ENCODE measurements at regions not wholly inside any gene's neighbourhood (a gene's known extent, or its start where the extent isn't known, plus 50 kb on each side); places are given as distances from the start of the nearest gene placed in this dataset.
A peak's percentile ranks its signal among the peaks of the same experiment; 100 is the strongest.
"Not testable (repeated sequence)": the region's sequence is repeated elsewhere in the genome, so short reads cannot be mapped to it uniquely, and the experiment has no call there.

DNA sequence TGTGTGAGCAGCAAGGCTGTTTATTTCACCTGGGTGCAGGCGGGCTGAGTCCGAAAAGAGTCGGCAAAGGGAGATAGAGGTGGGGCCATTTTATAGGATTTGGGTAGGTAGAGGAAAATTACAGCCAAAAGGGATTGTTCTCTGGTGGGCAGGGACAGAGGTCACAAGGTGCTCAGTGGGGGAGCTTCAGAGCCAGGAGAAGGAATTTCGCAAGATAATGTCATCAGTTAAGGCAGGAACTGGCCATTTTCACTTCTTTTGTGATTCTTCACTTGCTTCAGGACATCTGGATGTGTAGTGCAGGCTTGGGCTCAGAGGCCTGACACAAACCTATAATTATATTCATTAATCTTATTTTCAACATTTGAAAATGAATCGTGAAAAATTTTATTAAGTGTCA lies 1001.9 kb downstream of the STPG2 start:
- Mint-ChIP-seq H3K27ac (peak overlapping the region; percentile 97), H3K9me3 (peaks cover 36% of the 10 kb centered on the region), H3K36me3 (ENCODE audit: low read depth) (peaks cover 57% of the 10 kb centered on the region), H3K4me3 (peak overlapping the region; percentile 44), H3K27me3 (ENCODE audit: insufficient read depth, low read depth, poor library complexity) (peaks cover 21% of the 10 kb centered on the region), H3K4me1 (peaks cover 41% of the 10 kb centered on the region)
- peak overlapping the region; percentile 92 for H3K27ac ChIP-seq (ENCODE audit: low read depth)
- H3K36me3 ChIP-seq (ENCODE audit: insufficient read depth); H3K27me3 ChIP-seq (ENCODE audit: insufficient read depth); H3F3A ChIP-seq (replicated peaks; ENCODE audit: low read depth); H4K20me1 ChIP-seq (replicated peaks; ENCODE audit: insufficient read depth); H2AFZ ChIP-seq; H3K79me2 ChIP-seq (replicated peaks; ENCODE audit: insufficient read depth); H3K9me2 ChIP-seq (ENCODE audit: insufficient read depth): not testable (repeated sequence)
- TF ChIP-seq POLR2AphosphoS5 (IDR thresholded peaks at IDR 0.05; ENCODE audit: low read depth) (peak; percentile 36; the same call in 1 of the 2 replicates), NANOG (IDR thresholded peaks at IDR 0.05; ENCODE audit: borderline replicate concordance) (peak; percentile 93)
- H3K4me1 ChIP-seq (ENCODE audit: insufficient read depth): peaks cover 35% of the 10 kb centered on the region; the same call in 1 of the 2 replicates
- H3K4me3 ChIP-seq: peak overlapping the region; percentile 17
- DNase-seq (ENCODE audit: low spot score): peak; percentile 61
- peak; percentile 59 for ATAC-seq
- H3K4me2 ChIP-seq: peak overlapping the region; percentile 24

DNA sequence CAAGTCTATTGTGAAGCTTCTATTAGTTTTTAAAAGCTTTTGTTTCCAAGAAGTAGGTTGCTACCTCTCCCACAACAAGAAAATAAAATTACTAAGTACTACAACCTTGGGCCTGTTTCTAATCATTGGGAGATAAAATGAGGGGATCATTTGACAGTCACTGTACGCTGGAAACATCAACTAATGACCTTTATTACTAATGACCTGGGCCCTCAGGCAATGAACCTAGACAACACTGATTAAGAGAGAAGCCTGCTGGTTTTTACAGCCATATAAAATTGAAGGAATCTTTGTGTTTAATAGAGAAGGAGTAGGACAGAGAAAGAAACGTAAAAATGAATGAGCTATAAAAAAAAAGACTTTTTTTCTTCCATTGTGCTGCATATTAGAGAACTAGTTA lies 1000.9 kb downstream of the STPG2 start:
- Mint-ChIP-seq H3K27ac (peak overlapping the region; percentile 94), H3K36me3 (ENCODE audit: low read depth) (peaks cover 48% of the 10 kb centered on the region), H3K4me1 (peaks cover 41% of the 10 kb centered on the region), H3K4me3 (no peak overlapping the region), H3K9me3 (peaks cover 30% of the 10 kb centered on the region), H3K27me3 (ENCODE audit: insufficient read depth, low read depth, poor library complexity) (peaks cover 21% of the 10 kb centered on the region)
- Histone ChIP-seq H3F3A (replicated peaks; ENCODE audit: low read depth) (no peaks in the 10 kb centered on the region), H3K4me2 (peak overlapping the region; percentile 29; the same call in 1 of the 2 replicates), H3K4me1 (ENCODE audit: insufficient read depth) (peaks cover 35% of the 10 kb centered on the region; the same call in 1 of the 2 replicates), H3K79me2 (replicated peaks; ENCODE audit: insufficient read depth) (no peaks in the 10 kb centered on the region), H3K27ac (ENCODE audit: low read depth) (peak overlapping the region; percentile 85), H3K4me3 (no peak overlapping the region), H2AFZ (no peak overlapping the region), H3K36me3 (ENCODE audit: insufficient read depth) (peaks cover 7% of the 10 kb centered on the region; the same call in 1 of the 2 replicates), H3K27me3 (ENCODE audit: insufficient read depth) (no peaks in the 10 kb centered on the region), H4K20me1 (replicated peaks; ENCODE audit: insufficient read depth) (no peaks in the 10 kb centered on the region), H3K9me2 (ENCODE audit: insufficient read depth) (peaks cover 10% of the 10 kb centered on the region; the same call in 1 of the 2 replicates)
- no peak for ATAC-seq
- DNase-seq (ENCODE audit: low spot score): no peak
- TF ChIP-seq ZNF331 (CRISPR knock-in tag; IDR thresholded peaks at IDR 0.05; ENCODE audit: low read depth) (no peak), POLR2AphosphoS5 (IDR thresholded peaks at IDR 0.05; ENCODE audit: low read depth) (no peak), NANOG (IDR thresholded peaks at IDR 0.05; ENCODE audit: borderline replicate concordance) (no peak), EZH2 (IDR thresholded peaks at IDR 0.05; ENCODE audit: low read depth, unreplicated experiment) (no peak), CREB1 (CRISPR knock-in tag; IDR thresholded peaks at IDR 0.05; ENCODE audit: low read depth) (no peak), ZNF114 (CRISPR knock-in tag; IDR thresholded peaks at IDR 0.05) (no peak), JUNB (IDR thresholded peaks at IDR 0.05; ENCODE audit: unreplicated experiment) (no peak), STAT1 (IDR thresholded peaks at IDR 0.05; ENCODE audit: unreplicated experiment) (no peak)
- TF ChIP-seq, protein P1, sequence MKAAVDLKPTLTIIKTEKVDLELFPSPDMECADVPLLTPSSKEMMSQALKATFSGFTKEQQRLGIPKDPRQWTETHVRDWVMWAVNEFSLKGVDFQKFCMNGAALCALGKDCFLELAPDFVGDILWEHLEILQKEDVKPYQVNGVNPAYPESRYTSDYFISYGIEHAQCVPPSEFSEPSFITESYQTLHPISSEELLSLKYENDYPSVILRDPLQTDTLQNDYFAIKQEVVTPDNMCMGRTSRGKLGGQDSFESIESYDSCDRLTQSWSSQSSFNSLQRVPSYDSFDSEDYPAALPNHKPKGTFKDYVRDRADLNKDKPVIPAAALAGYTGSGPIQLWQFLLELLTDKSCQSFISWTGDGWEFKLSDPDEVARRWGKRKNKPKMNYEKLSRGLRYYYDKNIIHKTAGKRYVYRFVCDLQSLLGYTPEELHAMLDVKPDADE (IDR thresholded peaks at IDR 0.05): no peak
- TF ChIP-seq, protein P2, sequence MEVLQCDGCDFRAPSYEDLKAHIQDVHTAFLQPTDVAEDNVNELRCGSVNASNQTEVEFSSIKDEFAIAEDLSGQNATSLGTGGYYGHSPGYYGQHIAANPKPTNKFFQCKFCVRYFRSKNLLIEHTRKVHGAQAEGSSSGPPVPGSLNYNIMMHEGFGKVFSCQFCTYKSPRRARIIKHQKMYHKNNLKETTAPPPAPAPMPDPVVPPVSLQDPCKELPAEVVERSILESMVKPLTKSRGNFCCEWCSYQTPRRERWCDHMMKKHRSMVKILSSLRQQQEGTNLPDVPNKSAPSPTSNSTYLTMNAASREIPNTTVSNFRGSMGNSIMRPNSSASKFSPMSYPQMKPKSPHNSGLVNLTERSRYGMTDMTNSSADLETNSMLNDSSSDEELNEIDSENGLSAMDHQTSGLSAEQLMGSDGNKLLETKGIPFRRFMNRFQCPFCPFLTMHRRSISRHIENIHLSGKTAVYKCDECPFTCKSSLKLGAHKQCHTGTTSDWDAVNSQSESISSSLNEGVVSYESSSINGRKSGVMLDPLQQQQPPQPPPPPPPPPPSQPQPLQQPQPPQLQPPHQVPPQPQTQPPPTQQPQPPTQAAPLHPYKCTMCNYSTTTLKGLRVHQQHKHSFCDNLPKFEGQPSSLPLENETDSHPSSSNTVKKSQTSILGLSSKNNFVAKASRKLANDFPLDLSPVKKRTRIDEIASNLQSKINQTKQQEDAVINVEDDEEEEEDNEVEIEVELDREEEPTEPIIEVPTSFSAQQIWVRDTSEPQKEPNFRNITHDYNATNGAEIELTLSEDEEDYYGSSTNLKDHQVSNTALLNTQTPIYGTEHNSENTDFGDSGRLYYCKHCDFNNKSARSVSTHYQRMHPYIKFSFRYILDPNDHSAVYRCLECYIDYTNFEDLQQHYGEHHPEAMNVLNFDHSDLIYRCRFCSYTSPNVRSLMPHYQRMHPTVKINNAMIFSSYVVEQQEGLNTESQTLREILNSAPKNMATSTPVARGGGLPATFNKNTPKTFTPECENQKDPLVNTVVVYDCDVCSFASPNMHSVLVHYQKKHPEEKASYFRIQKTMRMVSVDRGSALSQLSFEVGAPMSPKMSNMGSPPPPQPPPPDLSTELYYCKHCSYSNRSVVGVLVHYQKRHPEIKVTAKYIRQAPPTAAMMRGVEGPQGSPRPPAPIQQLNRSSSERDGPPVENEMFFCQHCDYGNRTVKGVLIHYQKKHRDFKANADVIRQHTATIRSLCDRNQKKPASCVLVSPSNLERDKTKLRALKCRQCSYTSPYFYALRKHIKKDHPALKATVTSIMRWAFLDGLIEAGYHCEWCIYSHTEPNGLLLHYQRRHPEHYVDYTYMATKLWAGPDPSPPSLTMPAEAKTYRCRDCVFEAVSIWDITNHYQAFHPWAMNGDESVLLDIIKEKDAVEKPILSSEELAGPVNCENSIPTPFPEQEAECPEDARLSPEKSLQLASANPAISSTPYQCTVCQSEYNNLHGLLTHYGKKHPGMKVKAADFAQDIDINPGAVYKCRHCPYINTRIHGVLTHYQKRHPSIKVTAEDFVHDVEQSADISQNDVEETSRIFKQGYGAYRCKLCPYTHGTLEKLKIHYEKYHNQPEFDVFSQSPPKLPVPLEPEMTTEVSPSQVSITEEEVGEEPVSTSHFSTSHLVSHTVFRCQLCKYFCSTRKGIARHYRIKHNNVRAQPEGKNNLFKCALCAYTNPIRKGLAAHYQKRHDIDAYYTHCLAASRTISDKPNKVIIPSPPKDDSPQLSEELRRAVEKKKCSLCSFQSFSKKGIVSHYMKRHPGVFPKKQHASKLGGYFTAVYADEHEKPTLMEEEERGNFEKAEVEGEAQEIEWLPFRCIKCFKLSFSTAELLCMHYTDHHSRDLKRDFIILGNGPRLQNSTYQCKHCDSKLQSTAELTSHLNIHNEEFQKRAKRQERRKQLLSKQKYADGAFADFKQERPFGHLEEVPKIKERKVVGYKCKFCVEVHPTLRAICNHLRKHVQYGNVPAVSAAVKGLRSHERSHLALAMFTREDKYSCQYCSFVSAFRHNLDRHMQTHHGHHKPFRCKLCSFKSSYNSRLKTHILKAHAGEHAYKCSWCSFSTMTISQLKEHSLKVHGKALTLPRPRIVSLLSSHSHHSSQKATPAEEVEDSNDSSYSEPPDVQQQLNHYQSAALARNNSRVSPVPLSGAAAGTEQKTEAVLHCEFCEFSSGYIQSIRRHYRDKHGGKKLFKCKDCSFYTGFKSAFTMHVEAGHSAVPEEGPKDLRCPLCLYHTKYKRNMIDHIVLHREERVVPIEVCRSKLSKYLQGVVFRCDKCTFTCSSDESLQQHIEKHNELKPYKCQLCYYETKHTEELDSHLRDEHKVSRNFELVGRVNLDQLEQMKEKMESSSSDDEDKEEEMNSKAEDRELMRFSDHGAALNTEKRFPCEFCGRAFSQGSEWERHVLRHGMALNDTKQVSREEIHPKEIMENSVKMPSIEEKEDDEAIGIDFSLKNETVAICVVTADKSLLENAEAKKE (CRISPR knock-in tag; IDR thresholded peaks at IDR 0.05): no peak
- TF ChIP-seq, protein P3, sequence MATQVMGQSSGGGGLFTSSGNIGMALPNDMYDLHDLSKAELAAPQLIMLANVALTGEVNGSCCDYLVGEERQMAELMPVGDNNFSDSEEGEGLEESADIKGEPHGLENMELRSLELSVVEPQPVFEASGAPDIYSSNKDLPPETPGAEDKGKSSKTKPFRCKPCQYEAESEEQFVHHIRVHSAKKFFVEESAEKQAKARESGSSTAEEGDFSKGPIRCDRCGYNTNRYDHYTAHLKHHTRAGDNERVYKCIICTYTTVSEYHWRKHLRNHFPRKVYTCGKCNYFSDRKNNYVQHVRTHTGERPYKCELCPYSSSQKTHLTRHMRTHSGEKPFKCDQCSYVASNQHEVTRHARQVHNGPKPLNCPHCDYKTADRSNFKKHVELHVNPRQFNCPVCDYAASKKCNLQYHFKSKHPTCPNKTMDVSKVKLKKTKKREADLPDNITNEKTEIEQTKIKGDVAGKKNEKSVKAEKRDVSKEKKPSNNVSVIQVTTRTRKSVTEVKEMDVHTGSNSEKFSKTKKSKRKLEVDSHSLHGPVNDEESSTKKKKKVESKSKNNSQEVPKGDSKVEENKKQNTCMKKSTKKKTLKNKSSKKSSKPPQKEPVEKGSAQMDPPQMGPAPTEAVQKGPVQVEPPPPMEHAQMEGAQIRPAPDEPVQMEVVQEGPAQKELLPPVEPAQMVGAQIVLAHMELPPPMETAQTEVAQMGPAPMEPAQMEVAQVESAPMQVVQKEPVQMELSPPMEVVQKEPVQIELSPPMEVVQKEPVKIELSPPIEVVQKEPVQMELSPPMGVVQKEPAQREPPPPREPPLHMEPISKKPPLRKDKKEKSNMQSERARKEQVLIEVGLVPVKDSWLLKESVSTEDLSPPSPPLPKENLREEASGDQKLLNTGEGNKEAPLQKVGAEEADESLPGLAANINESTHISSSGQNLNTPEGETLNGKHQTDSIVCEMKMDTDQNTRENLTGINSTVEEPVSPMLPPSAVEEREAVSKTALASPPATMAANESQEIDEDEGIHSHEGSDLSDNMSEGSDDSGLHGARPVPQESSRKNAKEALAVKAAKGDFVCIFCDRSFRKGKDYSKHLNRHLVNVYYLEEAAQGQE (IDR thresholded peaks at IDR 0.05; ENCODE audit: unreplicated experiment): no peak

All from GM23338 (cell line).